ENCODE measurements at regions not wholly inside any gene's neighbourhood (a gene's known extent, or its start where the extent isn't known, plus 50 kb on each side); places are given as distances from the start of the nearest gene placed in this dataset.

DNA sequence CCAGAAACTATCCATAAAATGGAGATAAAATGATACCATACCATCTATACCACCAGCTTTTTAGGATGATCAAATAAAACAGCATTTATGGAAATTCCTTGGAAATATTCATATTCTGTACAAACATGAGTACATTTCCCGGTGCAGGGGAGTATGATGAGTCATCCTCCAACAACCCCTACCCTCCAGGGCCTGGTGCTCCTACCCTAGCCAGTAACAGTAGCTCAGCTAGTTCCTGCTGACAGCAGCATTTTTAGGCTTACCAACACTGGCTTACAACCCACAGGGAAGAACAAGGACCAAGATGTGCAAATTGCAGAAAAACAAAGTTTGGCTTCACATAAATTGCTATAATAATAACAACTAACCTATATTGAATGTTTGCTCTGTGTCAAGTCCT, 406.2 kb upstream of the CADM1 start:
- TF ChIP-seq, protein P1, sequence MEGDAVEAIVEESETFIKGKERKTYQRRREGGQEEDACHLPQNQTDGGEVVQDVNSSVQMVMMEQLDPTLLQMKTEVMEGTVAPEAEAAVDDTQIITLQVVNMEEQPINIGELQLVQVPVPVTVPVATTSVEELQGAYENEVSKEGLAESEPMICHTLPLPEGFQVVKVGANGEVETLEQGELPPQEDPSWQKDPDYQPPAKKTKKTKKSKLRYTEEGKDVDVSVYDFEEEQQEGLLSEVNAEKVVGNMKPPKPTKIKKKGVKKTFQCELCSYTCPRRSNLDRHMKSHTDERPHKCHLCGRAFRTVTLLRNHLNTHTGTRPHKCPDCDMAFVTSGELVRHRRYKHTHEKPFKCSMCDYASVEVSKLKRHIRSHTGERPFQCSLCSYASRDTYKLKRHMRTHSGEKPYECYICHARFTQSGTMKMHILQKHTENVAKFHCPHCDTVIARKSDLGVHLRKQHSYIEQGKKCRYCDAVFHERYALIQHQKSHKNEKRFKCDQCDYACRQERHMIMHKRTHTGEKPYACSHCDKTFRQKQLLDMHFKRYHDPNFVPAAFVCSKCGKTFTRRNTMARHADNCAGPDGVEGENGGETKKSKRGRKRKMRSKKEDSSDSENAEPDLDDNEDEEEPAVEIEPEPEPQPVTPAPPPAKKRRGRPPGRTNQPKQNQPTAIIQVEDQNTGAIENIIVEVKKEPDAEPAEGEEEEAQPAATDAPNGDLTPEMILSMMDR (IDR thresholded peaks at IDR 0.05), result no peak
- no peak for TF ChIP-seq POLR2A (IDR thresholded peaks at IDR 0.05)
